Natural killer cell (primary cell): ENCODE measurements at regions not wholly inside any gene's neighbourhood (a gene's known extent, or its start where the extent isn't known, plus 50 kb on each side); places are given as distances from the start of the nearest gene placed in this dataset.

Source experiments
- ATAC-seq, 3 donors: fragments of 150-1000 bp in 2 of 3; fragments of 200-7000 bp in 1 of 3; cut with Tn5 transposase; 1 replicate in 1 of 3; 2 replicates in 2 of 3; pipeline ENCODE4 v1.10.0; 2021; ENCODE audit warnings: mild to moderate bottlenecking in 2 of 3, moderate library complexity in 2 of 3
- DNase-seq, 2 donors: peaks; one replicate each; pipeline versions ENCODE4 v3.0.0 to v3.0.0-alpha.2; 2013 to 2021; ENCODE audit warnings: mixed read lengths in 1 of 2
- H3K27ac ChIP-seq: one replicate; pipeline ENCODE4 v1.5.1; 2013; ENCODE audit warnings: mild to moderate bottlenecking, low read length
- H3K27me3 ChIP-seq: one replicate; pipeline ENCODE4 v1.6.1; 2013; ENCODE audit warnings: low read length; ENCODE audit not compliant: control insufficient read depth, insufficient read depth
- H3K36me3 ChIP-seq: one replicate; pipeline ENCODE4 v1.6.1; 2013; ENCODE audit warnings: low read length; ENCODE audit not compliant: control insufficient read depth, insufficient read depth
- H3K4me1 ChIP-seq: one replicate; pipeline ENCODE4 v1.6.1; 2013; ENCODE audit warnings: low read length; ENCODE audit not compliant: control insufficient read depth, insufficient read depth
- H3K4me3 ChIP-seq: one replicate; pipeline ENCODE4 v1.5.1; 2013; ENCODE audit warnings: low read length
- H3K9me3 ChIP-seq: one replicate; pipeline ENCODE4 v1.6.1; 2013; ENCODE audit warnings: low read length; ENCODE audit not compliant: control insufficient read depth, insufficient read depth
- H3K27ac Mint-ChIP-seq, 2 donors: one replicate each; pipeline ENCODE4 v1.8.0; 2022; ENCODE audit warnings: mild to moderate bottlenecking in 2 of 2, mixed read lengths in 2 of 2, moderate library complexity in 1 of 2
- H3K27me3 Mint-ChIP-seq, 2 donors: one replicate each; pipeline ENCODE4 v1.8.0; 2022; ENCODE audit warnings: low read depth in 2 of 2, mixed read lengths in 2 of 2
- H3K36me3 Mint-ChIP-seq: one replicate; pipeline ENCODE4 v1.8.0; 2022; ENCODE audit warnings: mixed read lengths
- H3K4me1 Mint-ChIP-seq, 2 donors: one replicate each; pipeline ENCODE4 v1.8.0; 2022; ENCODE audit warnings: mixed read lengths in 2 of 2
- H3K4me3 Mint-ChIP-seq: one replicate; pipeline ENCODE4 v1.8.0; 2022; ENCODE audit warnings: mild to moderate bottlenecking, moderate library complexity, mixed read lengths
- H3K9me3 Mint-ChIP-seq, 2 donors: one replicate each; pipeline ENCODE4 v1.8.0; 2022; ENCODE audit warnings: mixed read lengths in 2 of 2
- WGBS: methylation state at CpG from one replicate; pipeline ENCODE4 v1.1.7; 2013; ENCODE audit warnings: missing lambda C conversion rate; ENCODE audit not compliant: insufficient coverage; 5-methylcytosine and 5-hydroxymethylcytosine counted together
- intact Hi-C: fragments of 100-400 bp; cut with micrococcal nuclease; formaldehyde crosslinking; loops from one replicate; pipeline ENCODE4 v1.14.2; 2022
- TF ChIP-seq, protein P1 (sequence below): fragments of 200-600 bp; IDR thresholded peaks from one replicate; pipeline ENCODE4 v1.8.0; 2022; ENCODE audit warnings: antibody characterized with exemption

DNA sequence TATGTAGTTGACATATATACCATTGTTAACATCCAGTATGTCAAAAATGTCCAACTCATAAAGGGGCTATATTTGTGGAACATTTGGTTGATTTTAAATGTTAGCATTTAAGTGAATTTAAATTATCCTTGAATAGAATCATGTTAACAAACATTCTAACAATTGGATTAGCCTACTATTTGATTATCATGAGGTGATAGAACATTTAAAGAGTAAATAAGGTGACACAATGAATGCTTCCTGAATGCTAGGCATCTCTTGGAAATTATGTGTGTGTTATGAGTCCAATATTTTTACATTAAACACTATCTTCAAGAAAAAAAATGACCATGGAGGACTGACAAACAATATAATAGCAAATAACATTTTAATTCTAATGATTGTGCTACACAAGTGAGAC is 901.9 kb upstream of the AGA start:
- H3K27me3 Mint-ChIP-seq = no peaks in the 10 kb centered on the region
- Histone ChIP-seq H3K36me3 (no peaks in the 10 kb centered on the region), H3K27ac (no peak overlapping the region), H3K4me1 (no peaks in the 10 kb centered on the region), H3K4me3 (no peak overlapping the region), H3K9me3 (no peaks in the 10 kb centered on the region), H3K27me3 (no peaks in the 10 kb centered on the region)
- DNase-seq = no peak
- H3K9me3 Mint-ChIP-seq = peaks cover 7 to 15% of the 10 kb centered on the region in 2 donors
- H3K4me1 Mint-ChIP-seq = no peaks in the 10 kb centered on the region
- intact Hi-C loops = no loop called here
- peaks cover 5% of the 10 kb centered on the region for H3K36me3 Mint-ChIP-seq
- H3K4me3 Mint-ChIP-seq = no peak overlapping the region
- TF ChIP-seq, protein P1, sequence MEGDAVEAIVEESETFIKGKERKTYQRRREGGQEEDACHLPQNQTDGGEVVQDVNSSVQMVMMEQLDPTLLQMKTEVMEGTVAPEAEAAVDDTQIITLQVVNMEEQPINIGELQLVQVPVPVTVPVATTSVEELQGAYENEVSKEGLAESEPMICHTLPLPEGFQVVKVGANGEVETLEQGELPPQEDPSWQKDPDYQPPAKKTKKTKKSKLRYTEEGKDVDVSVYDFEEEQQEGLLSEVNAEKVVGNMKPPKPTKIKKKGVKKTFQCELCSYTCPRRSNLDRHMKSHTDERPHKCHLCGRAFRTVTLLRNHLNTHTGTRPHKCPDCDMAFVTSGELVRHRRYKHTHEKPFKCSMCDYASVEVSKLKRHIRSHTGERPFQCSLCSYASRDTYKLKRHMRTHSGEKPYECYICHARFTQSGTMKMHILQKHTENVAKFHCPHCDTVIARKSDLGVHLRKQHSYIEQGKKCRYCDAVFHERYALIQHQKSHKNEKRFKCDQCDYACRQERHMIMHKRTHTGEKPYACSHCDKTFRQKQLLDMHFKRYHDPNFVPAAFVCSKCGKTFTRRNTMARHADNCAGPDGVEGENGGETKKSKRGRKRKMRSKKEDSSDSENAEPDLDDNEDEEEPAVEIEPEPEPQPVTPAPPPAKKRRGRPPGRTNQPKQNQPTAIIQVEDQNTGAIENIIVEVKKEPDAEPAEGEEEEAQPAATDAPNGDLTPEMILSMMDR = no peak
- H3K27ac Mint-ChIP-seq = no peak overlapping the region
- ATAC-seq = no peak

DNA sequence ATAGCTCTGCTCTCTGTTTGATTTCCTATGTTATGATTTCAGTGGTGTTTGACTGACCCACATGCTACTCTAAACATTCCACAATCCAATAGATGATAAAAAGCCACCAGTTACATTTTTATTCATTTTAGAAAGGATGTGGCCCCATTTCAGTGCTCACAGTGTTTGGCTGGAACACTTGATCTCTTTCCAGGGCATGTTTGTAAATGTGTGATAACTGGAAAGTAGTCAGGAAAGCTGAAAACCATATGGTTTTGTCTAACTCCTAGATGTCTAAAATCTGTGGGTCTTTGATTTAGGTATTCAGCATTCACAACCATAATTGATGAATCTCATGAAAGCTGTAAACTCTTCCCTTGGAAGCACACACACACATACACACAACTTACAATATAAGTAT is 904.9 kb upstream of the AGA start:
- H3K36me3 Mint-ChIP-seq = peaks cover 5% of the 10 kb centered on the region
- Histone ChIP-seq H3K4me1 (no peaks in the 10 kb centered on the region), H3K36me3 (no peaks in the 10 kb centered on the region), H3K27ac (no peak overlapping the region), H3K27me3 (no peaks in the 10 kb centered on the region), H3K4me3 (no peak overlapping the region), H3K9me3 (no peaks in the 10 kb centered on the region)
- peaks cover 5 to 15% of the 10 kb centered on the region in 2 donors for H3K9me3 Mint-ChIP-seq
- DNase-seq (no peak), ATAC-seq (no peak)
- H3K4me3 Mint-ChIP-seq = no peak overlapping the region
- no peaks in the 10 kb centered on the region for H3K27me3 Mint-ChIP-seq
- TF ChIP-seq, protein P1 = no peak
- no peak overlapping the region for H3K27ac Mint-ChIP-seq
- intact Hi-C loops = no loop called here
- no peaks in the 10 kb centered on the region for H3K4me1 Mint-ChIP-seq

DNA sequence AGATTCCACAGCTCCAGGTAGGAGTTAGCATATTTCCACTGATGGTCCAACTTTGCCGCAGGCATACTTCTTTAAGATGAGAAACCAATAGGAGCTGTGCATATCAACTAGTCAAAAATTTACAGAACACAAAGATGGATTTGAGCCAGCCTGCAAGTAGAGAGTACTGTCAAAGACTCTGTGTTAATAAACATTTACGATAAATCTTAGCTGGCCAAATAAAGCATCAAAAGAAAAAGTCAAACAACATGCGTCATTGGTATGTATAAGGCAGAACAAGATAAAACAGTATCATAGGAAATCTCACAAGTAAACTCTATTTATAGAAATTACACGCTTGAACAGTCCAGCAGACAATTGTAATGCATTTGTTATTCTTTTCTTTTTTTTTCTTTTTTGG is 907.4 kb upstream of the AGA start:
- Histone ChIP-seq H3K4me1 (no peaks in the 10 kb centered on the region), H3K9me3 (peaks cover 3% of the 10 kb centered on the region), H3K36me3 (no peaks in the 10 kb centered on the region), H3K27ac (no peak overlapping the region), H3K27me3 (no peaks in the 10 kb centered on the region), H3K4me3 (no peak overlapping the region)
- Mint-ChIP-seq H3K36me3 (peaks cover 5% of the 10 kb centered on the region), H3K27me3 (no peaks in the 10 kb centered on the region), H3K4me1 (no peaks in the 10 kb centered on the region), H3K9me3 (peaks cover 6 to 21% of the 10 kb centered on the region in 2 donors), H3K27ac (no peak overlapping the region), H3K4me3 (no peak overlapping the region)
- TF ChIP-seq, protein P1 = no peak
- DNase-seq = no peak
- ATAC-seq = no peak
- WGBS = 93% methylated on average over 2 of the region's 4 CpGs
- intact Hi-C loops = no loop called here

DNA sequence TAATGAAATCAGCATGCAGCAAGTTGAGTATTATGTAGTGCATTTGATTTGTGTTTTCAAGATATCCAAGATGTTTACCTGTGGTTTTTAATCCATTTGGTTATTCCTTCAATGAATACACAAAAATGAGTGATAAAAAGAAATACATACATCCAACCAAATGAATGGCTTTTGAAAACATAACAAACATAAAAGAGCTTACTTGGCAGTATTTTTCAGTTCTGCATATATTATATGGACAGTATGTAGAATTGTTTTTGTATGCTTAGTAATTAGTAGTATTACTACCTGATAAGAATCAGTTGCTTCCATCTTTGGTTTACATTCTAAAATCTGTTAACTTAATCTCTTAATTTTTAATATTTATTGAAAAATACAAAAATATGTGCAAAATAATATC is 908.9 kb upstream of the AGA start:
- Mint-ChIP-seq H3K4me3 (no peak overlapping the region), H3K27me3 (no peaks in the 10 kb centered on the region), H3K9me3 (peaks cover 9 to 22% of the 10 kb centered on the region in 2 donors), H3K27ac (no peak overlapping the region), H3K4me1 (no peaks in the 10 kb centered on the region), H3K36me3 (no peaks in the 10 kb centered on the region)
- Histone ChIP-seq H3K36me3 (no peaks in the 10 kb centered on the region), H3K4me1 (no peaks in the 10 kb centered on the region), H3K4me3 (no peak overlapping the region), H3K27ac (no peak overlapping the region), H3K9me3 (peaks cover 3% of the 10 kb centered on the region), H3K27me3 (no peaks in the 10 kb centered on the region)
- intact Hi-C loops = no loop called here
- TF ChIP-seq, protein P1 = no peak
- ATAC-seq = no peak
- DNase-seq = no peak
